ENCODE measurements at regions not wholly inside any gene's neighbourhood (a gene's known extent, or its start where the extent isn't known, plus 50 kb on each side); places are given as distances from the start of the nearest gene placed in this dataset.
"Not testable (repeated sequence)": the region's sequence is repeated elsewhere in the genome, so short reads cannot be mapped to it uniquely, and the experiment has no call there.

- DNase-seq: no peak
Observed at GRCh38 chr13:106087201-106087600, 448.3 kb downstream of the EFNB2 start.

DNA sequence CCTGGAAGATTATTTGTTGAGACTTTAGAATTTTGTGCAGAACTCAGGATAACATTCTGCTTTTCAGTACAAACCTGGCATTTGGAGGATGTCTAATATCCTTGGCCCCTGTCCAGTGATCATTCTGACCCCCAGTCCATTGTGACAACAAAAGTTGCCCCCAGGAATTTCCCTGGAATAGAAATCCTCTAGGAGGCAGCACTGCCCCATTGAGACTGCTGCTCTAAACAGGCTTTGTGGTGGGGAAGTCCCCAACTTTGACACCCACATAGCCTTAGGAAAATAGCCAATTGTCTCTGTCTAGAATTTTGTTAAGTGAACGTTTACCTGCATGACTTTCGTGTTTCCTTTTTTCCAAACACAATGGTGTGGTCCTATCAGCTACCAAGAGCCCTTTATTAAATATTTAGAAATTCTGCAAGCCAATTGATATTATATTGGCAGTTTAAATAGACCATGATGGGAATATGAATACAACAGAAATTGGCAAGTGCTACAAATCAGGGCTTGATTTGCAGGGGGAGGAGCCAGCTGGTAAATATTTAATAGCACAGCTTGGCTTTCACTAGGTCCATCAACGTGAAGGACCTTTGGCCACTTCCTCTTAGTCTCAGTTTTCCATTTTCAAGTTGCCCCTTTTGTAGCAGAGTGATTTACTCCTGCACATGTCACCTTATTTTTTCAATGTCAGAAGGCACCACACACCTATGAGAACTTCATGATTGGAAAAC lies 451.7 kb downstream of the EFNB2 start:
- no peak for DNase-seq

GRCh38 chr13:106081221-106081620 lies 454.2 kb downstream of the EFNB2 start:
- not testable (repeated sequence) for DNase-seq

GRCh38 chr13:106078191-106078590 lies 457.3 kb downstream of the EFNB2 start:
- no peak for DNase-seq

DNA sequence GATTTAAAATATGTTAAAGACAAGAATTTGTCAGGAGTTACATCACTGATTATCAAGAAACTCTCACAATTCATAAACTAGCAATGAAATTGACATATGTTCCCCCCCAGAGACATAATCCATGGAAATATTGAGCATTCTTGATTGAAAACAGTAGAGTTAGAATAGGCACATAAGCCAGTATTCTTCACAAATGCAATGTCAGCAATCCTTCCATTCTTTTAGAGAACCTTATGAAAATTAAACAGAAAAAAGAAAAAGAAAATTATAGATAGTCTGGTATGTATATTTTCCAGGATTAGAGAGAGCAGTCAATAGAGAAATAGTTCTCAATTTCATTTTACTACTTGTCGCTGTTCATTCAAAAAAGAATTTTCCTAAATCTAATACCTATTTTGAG lies 458.4 kb downstream of the EFNB2 start:
- DNase-seq: no peak

DNA sequence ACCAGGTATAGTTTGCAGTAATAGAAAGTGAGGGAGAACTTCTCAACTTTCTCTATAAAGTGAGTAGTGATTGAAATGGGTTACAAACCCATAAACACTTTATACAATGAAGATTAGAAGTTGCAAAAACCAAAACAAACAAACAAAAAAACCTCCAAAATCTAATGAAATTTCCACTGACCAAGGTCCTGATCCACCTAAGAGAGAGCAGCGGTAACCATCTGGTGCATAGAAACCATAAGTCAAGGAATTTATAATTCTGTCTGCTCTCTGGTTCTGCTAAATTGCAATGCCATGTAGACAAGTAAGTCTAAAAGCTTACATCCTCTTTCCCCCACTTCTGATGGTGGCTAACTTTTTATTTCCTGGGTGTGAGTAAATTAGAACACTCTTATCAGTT lies 463.4 kb downstream of the EFNB2 start:
- no peak for DNase-seq

DNA sequence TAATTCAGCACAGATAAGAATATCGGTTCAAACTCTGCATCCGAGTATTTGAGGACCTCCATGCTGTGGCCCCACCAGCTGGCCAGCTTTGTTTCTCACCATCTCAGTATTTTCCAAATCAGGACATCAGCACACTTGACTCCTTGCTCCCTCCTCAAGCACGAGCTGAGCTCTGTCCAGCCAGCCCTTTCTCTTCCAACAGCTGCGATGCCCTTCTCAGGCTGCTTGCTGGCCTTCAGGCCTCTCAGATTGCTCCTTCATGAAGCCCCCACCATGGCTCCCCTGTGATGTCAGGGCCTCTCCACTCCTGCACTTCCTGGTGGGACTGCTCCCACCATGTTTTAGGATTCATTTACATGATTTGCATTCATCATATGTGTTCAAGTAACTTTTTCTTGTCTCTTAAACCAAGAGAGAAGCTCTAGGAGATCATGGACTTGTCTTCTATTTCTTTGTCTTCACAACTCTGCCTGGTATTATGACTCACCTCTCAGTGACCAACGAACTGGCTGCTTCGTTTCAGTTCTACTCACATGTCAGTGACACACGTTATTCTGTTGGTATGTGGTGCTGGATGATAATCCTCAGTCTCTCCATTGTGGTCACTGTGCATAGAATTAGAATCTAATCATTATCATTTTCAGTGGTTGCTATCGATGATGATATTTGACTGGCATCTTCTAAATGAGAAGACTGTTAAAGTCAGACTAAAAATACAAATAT lies 471.7 kb downstream of the EFNB2 start:
- no peak for DNase-seq

DNA sequence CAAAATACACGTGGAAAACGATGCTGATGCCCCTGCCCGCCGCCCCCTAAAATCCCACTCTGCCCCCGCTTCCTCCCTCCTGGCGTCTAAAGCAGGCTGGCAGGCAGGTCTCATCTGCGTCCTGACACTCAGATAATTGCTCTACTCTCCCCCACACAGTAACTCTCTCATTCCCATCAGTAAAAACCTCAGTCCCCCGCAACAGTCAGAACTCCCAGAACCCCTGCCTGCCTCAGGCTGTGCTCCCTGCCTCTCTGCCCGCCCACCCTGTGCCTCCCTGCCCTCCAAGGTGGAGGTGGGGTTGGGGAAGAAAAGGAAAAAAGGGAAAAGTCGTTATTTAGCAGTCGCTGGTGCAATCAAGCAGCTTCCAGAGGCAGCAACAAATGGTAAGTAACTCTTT lies 473.7 kb downstream of the EFNB2 start:
- no peak for DNase-seq

DNA sequence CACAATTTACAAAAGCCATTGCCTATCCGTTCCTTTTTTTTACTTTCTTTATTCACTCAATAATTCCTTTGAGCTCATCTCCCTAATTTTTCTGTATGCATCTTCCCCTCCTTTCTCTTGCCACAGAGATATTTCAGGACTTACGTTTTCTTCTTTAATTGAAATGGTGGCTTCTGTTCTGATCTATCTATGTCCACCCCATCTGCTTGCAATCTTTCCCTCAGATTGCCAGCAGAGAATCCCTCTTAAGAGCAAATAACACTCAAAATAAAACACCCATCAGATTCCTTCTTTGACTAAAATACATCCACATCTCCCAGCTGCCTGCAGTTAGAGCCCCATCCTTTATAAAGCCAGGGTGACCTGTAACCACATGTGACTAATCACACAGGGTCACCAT lies 478.6 kb downstream of the EFNB2 start:
- DNase-seq: no peak

DNA sequence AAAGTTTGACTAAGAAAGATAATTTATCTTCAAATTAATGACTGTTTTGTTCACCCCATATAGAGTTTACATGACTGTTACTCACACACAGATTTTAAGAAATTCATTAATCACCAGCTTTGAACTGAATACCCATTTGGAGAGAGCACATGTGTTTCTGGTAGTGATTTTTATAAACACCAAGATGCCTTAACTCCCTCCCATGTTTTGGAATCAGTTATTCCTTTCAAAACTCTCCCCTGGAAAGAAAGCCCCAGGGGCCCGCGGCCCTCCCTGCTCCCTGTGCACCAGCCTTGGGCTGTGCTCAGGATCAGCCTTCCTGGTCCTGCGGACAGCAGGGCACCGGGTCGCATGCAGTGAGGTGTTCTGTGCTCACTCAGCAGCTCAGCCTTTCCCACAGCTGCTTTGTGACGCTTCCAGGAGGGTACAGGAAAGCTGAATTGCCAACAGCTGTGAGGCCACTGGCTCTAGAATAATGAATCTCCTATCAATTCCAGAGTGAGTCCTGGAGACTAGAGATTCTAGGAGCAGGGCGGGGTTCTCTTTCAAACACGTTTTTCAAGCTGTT lies 483.2 kb downstream of the EFNB2 start:
- DNase-seq: no peak

DNA sequence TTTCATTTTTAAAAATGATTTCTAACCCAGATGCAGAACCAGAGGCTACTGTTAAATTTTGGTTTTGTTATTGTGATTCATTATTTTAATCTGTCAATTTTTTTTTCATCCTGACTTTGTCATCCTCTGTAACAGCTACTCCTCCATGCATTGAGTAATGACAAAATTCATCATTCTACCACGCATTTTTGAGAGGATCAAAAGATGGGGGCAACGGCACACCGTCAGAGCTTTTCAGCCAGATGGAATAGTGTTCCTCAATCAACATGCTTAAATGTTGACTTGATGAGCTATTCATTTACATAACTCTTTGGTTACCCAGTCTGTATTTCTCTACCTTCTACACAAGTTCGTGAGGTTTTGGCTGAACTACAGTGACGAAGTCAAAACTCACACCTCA lies 486.3 kb downstream of the EFNB2 start:
- no peak for DNase-seq

DNA sequence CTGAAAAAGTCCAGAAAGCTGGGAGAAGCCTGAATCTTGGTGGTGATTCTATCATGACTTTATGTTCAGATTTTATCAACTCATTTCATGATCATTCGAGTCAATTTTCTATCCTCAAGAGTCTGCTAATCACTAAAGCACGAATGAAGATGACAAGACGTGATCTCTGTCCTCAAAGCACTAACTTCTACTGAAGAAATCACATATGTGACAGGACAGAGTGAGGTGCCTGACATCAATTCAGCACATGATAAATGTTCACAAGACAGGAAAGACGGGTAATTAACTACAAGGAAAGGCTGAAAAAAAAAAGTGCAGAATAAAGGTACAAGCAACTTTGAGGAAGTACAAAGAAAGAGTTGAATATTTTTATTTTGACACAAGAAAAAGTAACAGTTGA lies 487.1 kb downstream of the EFNB2 start:
- no peak for DNase-seq

GRCh38 chr13:106047859-106048258 lies 487.6 kb downstream of the EFNB2 start:
- no peak for DNase-seq

DNA sequence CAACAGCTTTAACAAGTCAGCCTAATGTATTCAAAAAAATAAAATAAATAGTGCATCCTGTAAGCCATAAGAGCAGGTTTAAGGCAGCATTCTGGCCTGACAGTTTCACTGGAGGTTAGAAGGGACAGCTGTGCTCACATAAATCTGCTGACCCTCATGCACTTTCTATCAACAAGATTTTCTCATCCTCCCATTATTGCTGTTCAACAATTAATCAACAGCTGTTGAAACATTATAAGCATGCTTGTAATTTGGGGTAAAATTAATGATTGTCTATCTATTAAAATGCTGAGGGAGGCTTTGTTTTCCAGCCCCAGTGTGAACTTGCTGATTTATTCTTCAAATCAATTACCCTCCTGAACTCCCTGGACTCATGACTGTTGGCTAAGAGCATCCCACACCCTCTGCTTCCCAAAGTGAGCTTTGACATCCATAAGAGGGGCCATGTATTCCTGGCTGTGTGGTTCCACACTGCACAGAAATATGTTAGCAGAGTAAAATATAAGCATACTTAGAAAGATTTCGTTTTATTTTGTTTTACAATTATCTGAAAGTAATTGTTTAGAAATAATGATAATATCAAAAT lies 492.4 kb downstream of the EFNB2 start:
- DNase-seq: no peak

GRCh38 chr13:106041445-106041844 lies 494.0 kb downstream of the EFNB2 start:
- no peak for DNase-seq

DNA sequence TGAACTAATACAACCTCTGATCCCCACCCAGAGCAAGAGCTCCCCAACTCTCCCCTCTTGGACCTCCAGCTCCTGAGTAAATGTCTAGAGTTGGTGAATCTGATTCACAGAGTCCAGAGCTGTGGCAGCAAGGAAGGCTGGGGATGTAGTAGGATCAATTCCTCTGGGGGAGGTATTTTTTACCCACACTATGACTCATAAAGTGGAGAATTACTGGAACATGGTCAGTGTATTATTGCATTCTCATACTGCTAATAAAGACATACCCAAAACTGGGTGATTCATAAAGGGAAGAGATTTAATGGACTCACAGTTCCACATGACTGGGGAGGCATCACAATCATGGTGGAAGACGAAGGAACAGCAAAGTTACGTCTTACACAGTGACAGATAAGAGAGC lies 496.7 kb downstream of the EFNB2 start:
- DNase-seq: no peak

DNA sequence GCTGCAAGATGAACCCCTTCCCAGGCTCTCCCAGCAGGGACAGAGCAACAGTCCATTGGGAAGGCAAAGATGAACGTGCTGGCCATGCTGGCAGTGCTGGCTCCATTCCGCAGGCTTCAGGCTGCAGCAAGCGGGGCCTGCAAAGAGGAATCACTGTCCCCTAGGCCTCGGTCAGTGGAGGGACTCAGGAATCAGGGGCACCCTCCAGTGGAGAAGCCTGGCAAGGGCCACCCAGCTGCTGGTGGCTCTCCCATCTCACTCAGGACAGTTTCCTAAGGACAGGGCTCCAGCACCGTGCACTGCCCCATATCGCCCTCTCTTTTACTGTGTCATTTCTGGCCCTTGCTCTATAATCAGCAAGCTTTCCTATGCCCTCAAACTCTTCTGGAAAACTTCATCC lies 498.6 kb downstream of the EFNB2 start:
- no peak for DNase-seq

GRCh38 chr13:106034201-106034600 lies 501.3 kb downstream of the EFNB2 start:
- no peak for DNase-seq

GRCh38 chr13:106033659-106034058 lies 501.8 kb downstream of the EFNB2 start:
- DNase-seq: no peak

GRCh38 chr13:106032441-106032840 lies 503.0 kb downstream of the EFNB2 start:
- no peak for DNase-seq

- DNase-seq: no peak
Observed at GRCh38 chr13:106029676-106030290, 505.7 kb downstream of the EFNB2 start.

- DNase-seq: no peak
Observed at GRCh38 chr13:106028911-106029310, 506.6 kb downstream of the EFNB2 start.

- DNase-seq: no peak
Observed at GRCh38 chr13:106011600-106011999, 523.9 kb downstream of the EFNB2 start.

DNA sequence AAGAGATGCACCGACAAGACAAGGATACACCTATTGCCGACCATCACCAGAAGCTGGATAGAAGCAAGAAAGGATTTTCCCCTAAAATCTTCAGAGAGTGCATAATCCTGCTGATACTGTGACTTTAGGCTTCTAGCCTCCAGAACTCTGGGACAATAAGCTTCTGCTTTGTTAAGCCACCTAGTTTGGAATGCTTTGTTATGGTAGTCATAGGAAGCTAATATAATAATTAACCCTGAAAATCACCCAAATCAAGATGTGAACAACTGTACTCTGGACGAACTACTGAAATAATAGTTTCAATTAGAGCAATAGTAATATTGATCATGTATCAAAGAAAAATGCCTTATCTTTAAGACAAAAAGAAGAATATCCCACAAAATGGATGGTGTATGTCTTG lies 524.6 kb downstream of the EFNB2 start:
- DNase-seq: no peak
